ENCODE measurements at regions not wholly inside any gene's neighbourhood (a gene's known extent, or its start where the extent isn't known, plus 50 kb on each side); places are given as distances from the start of the nearest gene placed in this dataset.

DNA sequence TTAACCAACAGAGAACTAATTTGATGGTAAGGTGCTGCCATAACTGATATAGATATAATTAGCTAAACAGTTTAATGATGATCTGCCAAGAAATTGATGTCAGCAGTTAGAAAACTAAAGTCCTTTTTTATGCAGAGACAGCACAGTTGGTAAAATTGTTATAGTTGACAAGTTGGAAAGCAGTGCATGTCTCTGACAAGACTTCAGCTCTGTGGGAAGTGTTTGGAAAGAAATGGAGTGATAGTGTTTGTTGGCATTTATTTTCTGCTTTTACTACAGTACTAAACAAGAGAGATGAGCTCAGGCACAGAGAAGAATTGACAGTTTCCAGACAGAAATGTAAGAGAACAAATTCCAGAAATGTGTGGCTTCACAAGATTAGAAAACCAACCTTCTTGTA, 523.5 kb upstream of the BCHE start:
- TF ChIP-seq, protein P1, sequence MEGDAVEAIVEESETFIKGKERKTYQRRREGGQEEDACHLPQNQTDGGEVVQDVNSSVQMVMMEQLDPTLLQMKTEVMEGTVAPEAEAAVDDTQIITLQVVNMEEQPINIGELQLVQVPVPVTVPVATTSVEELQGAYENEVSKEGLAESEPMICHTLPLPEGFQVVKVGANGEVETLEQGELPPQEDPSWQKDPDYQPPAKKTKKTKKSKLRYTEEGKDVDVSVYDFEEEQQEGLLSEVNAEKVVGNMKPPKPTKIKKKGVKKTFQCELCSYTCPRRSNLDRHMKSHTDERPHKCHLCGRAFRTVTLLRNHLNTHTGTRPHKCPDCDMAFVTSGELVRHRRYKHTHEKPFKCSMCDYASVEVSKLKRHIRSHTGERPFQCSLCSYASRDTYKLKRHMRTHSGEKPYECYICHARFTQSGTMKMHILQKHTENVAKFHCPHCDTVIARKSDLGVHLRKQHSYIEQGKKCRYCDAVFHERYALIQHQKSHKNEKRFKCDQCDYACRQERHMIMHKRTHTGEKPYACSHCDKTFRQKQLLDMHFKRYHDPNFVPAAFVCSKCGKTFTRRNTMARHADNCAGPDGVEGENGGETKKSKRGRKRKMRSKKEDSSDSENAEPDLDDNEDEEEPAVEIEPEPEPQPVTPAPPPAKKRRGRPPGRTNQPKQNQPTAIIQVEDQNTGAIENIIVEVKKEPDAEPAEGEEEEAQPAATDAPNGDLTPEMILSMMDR (IDR thresholded peaks at IDR 0.05) = no peak
- TF ChIP-seq SIN3A (IDR thresholded peaks at IDR 0.05; ENCODE audit: borderline replicate concordance, insufficient read depth, low read depth, low read length) = no peak
- TF ChIP-seq POLR2AphosphoS5 (IDR thresholded peaks at IDR 0.05; ENCODE audit: low read depth, low read length) = no peak
- TF ChIP-seq TCF7L2 (IDR thresholded peaks at IDR 0.05; ENCODE audit: low read depth, low read length) = no peak
